Brain microvascular endothelial cell (primary cell): ENCODE measurements at regions not wholly inside any gene's neighbourhood (a gene's known extent, or its start where the extent isn't known, plus 50 kb on each side); places are given as distances from the start of the nearest gene placed in this dataset.

Experiments
- DNase-seq: peaks from one replicate; pipeline ENCODE4 v3.0.0-alpha.2; 2020
- H3K27ac ChIP-seq: fragments of 250-450 bp; sonication (Bioruptor Pico); 2 replicates; pipeline ENCODE4 v1.5.1; 2020; ENCODE audit warnings: mild to moderate bottlenecking, moderate library complexity
- H3K27me3 ChIP-seq: fragments of 250-450 bp; sonication (Bioruptor Pico); replicated peaks from 2 replicates; pipeline ENCODE4 v1.5.1; 2020; ENCODE audit warnings: mild to moderate bottlenecking
- H3K36me3 ChIP-seq: fragments of 250-450 bp; sonication (Bioruptor Pico); replicated peaks from 2 replicates; pipeline ENCODE4 v1.5.1; 2020; ENCODE audit warnings: mild to moderate bottlenecking
- H3K4me3 ChIP-seq: 2 replicates; pipeline ENCODE4 v1.5.1; 2011; ENCODE audit warnings: low read depth, mild to moderate bottlenecking, control low read depth, low read length, moderate library complexity
- in situ Hi-C: cut with HindIII; loops from 2 replicates; pipeline ENCODE4 v1.10.0; 2017; ENCODE audit warnings: low sequenced_read_pairs, low pct_ligation_motif_present
- TF ChIP-seq, protein P1 (sequence below): IDR thresholded peaks from 2 replicates; pipeline ENCODE4 v1.5.1; 2011; ENCODE audit warnings: low read depth, mild to moderate bottlenecking, moderate library complexity, low read length, control low read depth, inconsistent platforms; ENCODE audit errors: missing control alignments

DNA sequence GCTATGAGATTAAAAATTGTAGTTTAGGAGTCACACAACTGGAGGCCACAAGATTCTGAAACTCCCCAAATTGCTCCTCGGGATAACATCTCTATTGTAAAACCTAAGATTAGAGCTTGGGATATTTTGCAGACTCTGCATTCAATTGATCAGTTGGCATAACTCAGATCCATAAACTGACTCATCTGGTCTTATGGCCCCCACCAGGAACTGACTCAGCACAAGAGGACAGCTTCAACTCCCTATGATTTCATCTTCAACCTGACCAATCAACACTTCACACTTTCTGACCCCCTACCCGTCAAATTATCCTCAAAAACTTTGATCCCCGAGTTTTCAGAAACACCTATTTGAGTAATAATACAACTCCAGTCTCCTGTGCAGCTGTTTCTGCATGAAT lies 257.3 kb downstream of the HAO1 start:
- in situ Hi-C loops: no loop called here
- DNase-seq: no peak
- TF ChIP-seq, protein P1, sequence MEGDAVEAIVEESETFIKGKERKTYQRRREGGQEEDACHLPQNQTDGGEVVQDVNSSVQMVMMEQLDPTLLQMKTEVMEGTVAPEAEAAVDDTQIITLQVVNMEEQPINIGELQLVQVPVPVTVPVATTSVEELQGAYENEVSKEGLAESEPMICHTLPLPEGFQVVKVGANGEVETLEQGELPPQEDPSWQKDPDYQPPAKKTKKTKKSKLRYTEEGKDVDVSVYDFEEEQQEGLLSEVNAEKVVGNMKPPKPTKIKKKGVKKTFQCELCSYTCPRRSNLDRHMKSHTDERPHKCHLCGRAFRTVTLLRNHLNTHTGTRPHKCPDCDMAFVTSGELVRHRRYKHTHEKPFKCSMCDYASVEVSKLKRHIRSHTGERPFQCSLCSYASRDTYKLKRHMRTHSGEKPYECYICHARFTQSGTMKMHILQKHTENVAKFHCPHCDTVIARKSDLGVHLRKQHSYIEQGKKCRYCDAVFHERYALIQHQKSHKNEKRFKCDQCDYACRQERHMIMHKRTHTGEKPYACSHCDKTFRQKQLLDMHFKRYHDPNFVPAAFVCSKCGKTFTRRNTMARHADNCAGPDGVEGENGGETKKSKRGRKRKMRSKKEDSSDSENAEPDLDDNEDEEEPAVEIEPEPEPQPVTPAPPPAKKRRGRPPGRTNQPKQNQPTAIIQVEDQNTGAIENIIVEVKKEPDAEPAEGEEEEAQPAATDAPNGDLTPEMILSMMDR: no peak

DNA sequence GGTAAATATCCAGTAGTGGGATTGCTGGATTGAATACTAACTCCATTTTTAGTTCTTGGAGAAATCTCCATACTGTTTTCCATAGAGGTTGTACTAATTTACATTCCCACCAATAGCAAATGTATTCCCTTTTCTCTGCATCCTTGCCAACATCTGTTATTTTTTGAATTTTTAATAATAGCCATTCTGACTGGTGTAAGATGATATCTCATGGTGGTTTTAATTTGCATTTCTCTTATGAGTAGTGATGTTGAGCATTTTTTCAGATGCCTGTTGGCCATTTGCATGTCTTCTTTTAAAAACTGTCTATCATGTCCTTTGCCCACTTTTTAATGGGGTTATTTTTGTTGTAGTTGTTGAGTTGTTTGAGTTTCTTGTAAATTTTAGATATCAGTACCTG lies 253.2 kb downstream of the HAO1 start:
- Histone ChIP-seq H3K27me3 (no peaks in the 10 kb centered on the region), H3K27ac (no peak overlapping the region), H3K36me3 (no peaks in the 10 kb centered on the region), H3K4me3 (no peak overlapping the region)
- DNase-seq: no peak
- TF ChIP-seq, protein P1: no peak
- in situ Hi-C loops: no loop called here

More for the DNA sequence above, 257.3 kb downstream of the HAO1 start:
- Histone ChIP-seq H3K36me3 (no peaks in the 10 kb centered on the region), H3K27me3 (no peaks in the 10 kb centered on the region), H3K4me3 (no peak overlapping the region), H3K27ac (no peak overlapping the region)

DNA sequence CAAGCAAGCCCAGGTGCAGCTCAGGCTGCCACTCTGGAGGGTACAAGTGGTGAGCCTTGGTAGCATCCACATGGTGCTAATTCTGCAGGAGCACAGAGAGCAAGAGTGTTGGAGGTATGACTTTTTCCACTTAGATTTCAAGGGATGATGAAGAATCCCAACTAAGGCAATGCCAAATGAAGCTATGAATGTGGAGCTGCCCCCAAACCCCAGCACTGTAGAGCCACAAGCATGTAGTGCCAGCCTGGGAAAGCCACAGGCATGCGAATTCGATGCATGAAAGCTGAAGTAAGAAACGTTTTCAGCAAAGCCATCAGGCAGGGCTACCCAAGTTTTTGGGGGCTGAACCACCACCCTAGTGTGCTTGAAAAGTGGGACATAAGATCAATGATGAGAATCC lies 251.1 kb downstream of the HAO1 start:
- TF ChIP-seq, protein P1: no peak
- in situ Hi-C loops: no loop called here
- Histone ChIP-seq H3K36me3 (no peaks in the 10 kb centered on the region), H3K4me3 (no peak overlapping the region), H3K27me3 (no peaks in the 10 kb centered on the region), H3K27ac (no peak overlapping the region)
- DNase-seq: no peak

DNA sequence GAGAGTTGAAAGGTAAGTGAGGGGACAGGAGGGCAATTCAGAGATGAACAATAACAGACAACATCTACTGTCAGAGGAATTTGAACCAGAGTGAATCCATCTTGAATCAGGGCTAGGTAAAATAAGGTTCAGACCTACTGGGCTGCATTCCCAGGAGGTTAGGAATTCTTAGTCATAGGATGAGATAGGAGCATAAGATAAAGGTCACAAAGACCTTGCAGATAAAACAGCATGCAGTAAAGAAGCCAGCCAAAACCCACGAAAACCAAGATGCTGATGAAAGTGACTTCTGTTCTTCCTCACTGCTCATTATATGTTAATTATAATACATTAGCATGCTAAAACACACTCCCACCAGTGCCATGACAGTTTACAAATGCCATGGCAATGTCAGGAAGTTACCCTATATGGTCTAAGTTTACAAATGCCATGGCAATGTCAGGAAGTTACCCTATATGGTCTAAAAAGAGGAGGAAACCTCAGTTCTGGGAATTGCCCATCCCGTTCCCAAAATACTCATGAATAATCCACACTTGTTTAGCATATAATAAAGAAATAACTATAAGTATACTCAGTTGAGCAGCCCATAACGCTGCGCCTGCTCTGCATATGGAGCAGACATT lies 248.5 kb downstream of the HAO1 start:
- TF ChIP-seq, protein P1: no peak
- H3K27ac ChIP-seq: no peak overlapping the region
- H3K36me3 ChIP-seq: no peaks in the 10 kb centered on the region
- no peak overlapping the region for H3K4me3 ChIP-seq
- in situ Hi-C loops: no loop called here
- no peak for DNase-seq
- H3K27me3 ChIP-seq: no peaks in the 10 kb centered on the region

DNA sequence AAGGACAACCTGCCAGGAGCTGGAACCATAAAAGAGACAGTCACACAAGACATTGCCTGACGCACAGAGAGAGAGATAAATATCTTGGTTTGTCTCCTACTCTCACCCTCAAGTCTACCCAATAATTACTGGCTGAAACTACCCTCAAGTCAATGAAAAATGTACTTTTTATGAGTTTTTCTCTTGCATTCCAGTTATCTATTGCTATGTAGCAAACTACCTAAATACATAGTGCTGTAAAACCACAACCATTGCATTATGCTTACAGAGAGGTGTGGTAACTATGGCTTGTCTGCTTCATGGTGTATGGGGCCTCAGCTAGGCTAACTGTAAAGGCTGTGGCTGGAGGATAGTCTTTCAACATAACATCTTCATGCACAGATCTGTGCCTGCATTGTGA lies 247.8 kb downstream of the HAO1 start:
- in situ Hi-C loops: no loop called here

More for the DNA sequence above, 247.8 kb downstream of the HAO1 start:
- TF ChIP-seq, protein P1: no peak
- Histone ChIP-seq H3K36me3 (no peaks in the 10 kb centered on the region), H3K27ac (no peak overlapping the region), H3K4me3 (no peak overlapping the region), H3K27me3 (no peaks in the 10 kb centered on the region)
- DNase-seq: no peak
